ENCODE measurements at regions not wholly inside any gene's neighbourhood (a gene's known extent, or its start where the extent isn't known, plus 50 kb on each side); places are given as distances from the start of the nearest gene placed in this dataset.
"Not testable (repeated sequence)": the region's sequence is repeated elsewhere in the genome, so short reads cannot be mapped to it uniquely, and the experiment has no call there.

GRCh38 chr16:46386805-46387620 lies 234.2 kb downstream of the SHCBP1 start:
- TF ChIP-seq CTCF (IDR thresholded peaks at IDR 0.05; ENCODE audit: extremely low read depth in 1 of 2, insufficient read depth in 1 of 2, low read depth in 1 of 2, low read length in 2 of 2); MAX (IDR thresholded peaks at IDR 0.05; ENCODE audit: insufficient read depth, insufficient read length); EZH2 (IDR thresholded peaks at IDR 0.05; ENCODE audit: borderline replicate concordance, low read depth, low read length, severe bottlenecking); POLR2A (IDR thresholded peaks at IDR 0.05; ENCODE audit: low read depth, low read length); JUN (IDR thresholded peaks at IDR 0.05; ENCODE audit: borderline replicate concordance, insufficient read depth, insufficient read length, low read depth); POLR2AphosphoS5 (IDR thresholded peaks at IDR 0.05; ENCODE audit: insufficient read depth, low read depth, low read length); GATA2 (IDR thresholded peaks at IDR 0.05; ENCODE audit: insufficient read depth, insufficient read length, low read depth, low read length); MYC (IDR thresholded peaks at IDR 0.05; ENCODE audit: low read depth, low read length); FOS (IDR thresholded peaks at IDR 0.05; ENCODE audit: borderline replicate concordance, insufficient read depth, low read length): not testable (repeated sequence)
